ENCODE measurements at regions not wholly inside any gene's neighbourhood (a gene's known extent, or its start where the extent isn't known, plus 50 kb on each side); places are given as distances from the start of the nearest gene placed in this dataset.
"Not testable (repeated sequence)": the region's sequence is repeated elsewhere in the genome, so short reads cannot be mapped to it uniquely, and the experiment has no call there.

DNA sequence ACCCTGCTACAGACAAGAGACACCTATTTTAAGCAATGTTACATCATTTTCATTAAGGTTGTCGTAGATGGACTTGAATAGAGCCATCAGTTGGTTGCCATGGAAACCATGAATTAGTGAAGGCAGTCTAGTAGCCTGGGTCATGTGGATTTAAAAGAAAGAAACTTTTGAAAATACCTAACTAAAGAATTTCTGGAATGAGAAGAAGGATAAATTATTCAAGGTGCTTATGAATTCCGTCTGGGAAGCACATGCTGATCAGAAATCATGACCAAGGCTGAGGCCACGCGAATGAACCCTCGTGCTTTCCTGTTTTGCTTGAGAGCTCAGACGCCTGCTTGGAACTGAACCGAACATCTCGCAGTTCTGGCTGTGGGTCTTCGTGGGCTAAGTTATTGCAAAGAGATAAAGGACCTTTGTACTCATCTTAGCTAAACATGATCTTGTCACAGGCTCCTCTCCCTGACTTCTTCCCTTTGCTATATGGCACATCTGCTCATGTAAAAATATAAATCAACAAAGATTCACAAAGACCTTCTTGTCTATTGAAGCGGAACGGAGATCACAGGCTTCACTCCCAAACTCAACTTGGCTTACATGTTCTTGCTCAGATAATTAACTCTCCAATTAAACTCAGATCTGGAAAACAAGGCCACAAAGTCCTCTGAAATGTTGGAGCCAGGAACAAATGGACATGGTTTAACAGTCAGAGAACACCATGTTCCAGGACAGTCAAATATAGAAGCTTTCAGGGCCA is 140.2 kb downstream of the NUFIP1 start:
- DNase-seq (ENCODE audit: low spot score), result peak; percentile 79

DNA sequence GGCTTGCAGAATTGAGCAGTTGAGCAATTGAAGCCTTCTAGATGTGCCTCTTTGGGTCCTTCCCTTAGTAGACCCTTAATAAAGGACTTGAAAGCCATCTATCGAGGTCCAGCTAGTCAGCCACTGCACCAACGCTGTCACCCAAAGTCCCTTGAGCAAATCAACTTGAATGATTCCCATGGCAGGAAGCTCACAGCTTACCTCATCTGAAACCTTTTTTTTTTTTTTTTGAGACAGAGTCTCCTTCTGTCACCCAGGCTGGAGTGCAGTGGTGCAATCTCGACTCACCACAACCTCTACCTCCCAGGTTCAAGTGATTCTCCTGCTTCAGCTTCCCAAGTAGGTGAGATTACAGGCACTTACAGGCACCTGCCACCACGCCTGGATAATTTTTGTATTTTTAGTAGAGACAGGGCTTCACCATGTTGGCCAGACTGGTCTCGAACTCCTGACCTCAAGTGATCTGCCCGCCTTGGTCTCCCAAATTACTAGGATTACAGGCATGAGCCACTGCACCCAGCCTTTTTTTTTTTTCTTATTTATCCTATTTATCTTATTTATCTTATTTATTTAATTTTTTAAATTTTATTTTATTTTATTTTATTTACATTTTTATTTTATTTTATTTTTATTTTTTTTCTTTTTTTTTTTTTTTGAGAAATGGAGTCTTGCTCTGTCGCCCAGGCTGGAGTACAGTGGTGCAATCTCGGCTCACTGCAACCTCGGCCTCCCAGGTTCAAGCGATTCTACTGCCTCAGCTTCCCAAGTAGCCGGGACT is 143.8 kb downstream of the NUFIP1 start:
- peak; percentile 62 for DNase-seq (ENCODE audit: low spot score)

DNA sequence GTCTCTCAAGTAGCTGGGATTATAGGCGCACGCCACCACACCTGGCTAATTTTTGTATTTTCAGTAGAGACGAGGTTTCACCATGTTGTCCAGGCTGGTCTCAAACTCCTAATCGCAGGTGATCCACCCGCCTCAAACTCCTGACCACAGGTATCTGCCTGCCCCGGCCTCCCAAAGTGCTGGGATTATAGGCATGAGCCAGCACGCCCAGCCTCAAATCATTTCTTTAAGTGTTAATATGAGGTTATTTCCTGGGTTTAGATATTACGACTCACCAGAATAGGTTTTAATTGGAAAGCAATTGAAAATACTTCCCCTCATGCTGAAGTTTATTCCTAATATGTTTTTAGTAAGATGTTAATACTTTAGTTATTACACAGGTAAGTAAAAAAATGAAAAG is 144.5 kb downstream of the NUFIP1 start:
- no peak for DNase-seq (ENCODE audit: low spot score)

DNA sequence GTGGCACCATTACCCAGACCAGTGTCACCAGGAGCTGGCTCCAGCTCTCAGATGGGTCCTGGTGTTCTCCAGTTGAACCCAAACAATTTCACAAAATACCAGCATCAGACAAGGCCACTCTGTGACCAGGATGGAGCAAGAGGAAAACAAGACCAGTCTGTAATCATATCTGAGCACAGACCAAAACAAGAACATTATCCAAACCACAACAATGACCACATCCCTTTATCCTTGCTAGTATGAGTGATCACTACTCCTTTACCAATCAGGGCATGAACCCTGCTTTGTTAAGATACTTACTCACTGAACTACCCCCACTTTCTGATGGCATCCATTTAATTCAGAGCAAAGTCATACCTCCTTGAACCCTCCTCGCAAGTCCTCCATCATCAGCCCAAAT is 145.9 kb downstream of the NUFIP1 start:
- peak; percentile 56 for DNase-seq (ENCODE audit: low spot score)

DNA sequence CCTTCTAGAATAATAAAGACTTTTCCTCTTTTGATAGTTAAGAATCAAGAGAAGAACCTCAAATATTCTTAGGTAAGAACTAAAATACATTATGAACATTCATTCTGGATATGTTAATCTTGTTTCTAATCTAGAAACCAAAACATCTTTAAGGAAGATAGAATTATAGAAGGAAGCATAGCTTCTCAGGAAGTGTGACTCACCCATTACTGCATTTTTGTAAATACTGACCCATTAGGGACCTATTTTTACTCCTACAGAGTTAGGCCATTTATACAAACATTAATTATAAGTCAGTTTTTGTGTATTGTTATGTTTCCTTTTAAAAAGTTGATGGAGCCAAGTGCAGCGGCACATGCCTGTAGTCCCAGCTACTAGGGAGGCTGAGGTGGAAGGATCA is 147.1 kb downstream of the NUFIP1 start:
- peak; percentile 31 for DNase-seq (ENCODE audit: low spot score)

DNA sequence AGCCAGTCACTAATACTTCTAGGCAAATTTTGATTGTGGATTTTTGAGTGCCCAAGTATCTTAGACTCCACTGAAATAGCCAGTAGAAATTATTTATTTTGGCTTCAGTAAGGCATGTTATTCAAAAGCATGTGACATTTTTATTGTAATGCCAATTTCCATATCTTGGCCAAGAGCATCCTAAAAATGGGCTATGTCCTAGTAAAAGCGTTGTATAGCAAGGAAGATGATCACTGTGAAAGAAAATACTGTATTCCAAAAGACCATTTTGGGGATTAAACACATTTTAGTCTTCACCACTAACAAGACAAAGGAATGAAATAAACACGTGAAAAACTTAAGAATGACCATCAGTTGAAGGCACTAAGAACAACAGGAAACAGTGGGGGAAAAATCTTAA is 149.1 kb downstream of the NUFIP1 start:
- no peak for DNase-seq (ENCODE audit: low spot score)

DNA sequence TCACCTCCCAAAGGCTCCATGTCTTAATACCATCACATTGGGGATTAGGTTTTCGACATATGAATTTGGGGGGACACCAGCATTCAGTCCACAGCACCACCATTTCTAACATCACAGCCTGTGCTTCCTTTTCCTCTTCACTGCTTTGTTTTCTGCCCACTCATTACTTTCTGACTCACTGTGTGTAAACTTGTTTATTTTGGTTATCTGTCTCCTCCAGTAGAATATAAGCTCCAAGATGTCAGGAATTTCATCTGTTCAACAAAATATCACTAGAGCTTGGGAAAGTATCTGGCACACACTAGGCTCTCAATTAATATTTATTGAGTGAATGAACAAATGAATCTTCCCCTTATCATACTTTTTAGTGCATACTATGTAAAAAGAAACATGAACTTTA is 152.0 kb downstream of the NUFIP1 start:
- DNase-seq (ENCODE audit: low spot score), result no peak

DNA sequence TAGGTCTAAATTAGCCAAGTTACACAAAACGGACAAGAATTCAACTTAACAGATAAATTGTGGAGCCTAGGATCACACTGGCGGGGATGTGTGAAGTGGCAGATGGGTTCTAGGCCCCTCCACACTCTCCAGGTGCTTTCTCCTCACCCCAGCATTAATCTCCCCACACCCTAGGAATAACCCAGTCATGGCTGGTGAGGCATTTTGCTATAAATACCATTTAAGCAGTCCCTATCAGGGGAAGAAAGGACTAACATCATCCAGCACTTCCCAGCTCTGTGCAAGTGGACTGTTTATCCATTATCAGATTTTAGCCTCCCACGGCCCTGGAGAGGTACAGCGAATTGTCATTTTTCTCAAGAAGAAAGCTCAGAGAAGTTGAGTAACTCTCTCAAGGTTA is 154.9 kb downstream of the NUFIP1 start:
- DNase-seq (ENCODE audit: low spot score), result no peak

DNA sequence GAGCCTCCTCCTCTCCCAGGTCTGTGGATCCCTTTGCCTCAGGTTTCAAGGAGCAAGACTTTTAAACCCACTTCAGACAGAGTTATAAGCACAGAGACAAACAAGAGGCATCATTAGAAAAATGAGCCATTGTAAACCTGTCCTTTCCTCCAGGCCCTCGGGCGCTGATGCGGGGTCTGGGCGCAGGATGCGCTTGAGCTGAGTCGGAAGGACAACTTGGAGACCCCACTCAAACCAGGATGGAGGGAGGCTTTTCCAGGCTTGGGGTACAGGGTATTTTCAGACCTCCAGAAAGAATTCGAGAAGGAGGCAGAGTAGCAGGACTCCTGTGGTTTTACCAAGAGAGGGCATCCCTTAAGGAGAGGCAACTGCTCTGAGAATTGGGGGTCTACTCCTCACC is 155.6 kb downstream of the NUFIP1 start:
- no peak for DNase-seq (ENCODE audit: low spot score)

DNA sequence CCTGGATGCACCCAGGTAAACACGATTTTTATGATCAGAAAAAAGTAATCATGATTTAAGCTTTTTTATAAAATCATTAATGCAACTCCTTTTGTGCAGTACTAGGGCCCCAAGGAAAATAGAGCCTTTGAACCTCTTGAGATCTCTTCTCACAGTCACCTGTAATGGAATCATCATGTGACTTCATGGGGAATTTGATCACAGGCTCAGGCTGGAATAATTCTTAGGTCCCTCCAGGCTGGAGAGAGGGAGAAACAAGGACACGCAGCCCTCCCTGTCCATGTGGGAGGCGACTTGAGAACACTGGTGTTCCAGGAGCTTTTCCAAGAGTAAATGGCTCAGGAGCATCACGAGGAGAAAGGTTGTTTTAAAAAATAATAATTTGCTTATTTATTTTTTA is 156.1 kb downstream of the NUFIP1 start:
- DNase-seq (ENCODE audit: low spot score), result no peak

DNA sequence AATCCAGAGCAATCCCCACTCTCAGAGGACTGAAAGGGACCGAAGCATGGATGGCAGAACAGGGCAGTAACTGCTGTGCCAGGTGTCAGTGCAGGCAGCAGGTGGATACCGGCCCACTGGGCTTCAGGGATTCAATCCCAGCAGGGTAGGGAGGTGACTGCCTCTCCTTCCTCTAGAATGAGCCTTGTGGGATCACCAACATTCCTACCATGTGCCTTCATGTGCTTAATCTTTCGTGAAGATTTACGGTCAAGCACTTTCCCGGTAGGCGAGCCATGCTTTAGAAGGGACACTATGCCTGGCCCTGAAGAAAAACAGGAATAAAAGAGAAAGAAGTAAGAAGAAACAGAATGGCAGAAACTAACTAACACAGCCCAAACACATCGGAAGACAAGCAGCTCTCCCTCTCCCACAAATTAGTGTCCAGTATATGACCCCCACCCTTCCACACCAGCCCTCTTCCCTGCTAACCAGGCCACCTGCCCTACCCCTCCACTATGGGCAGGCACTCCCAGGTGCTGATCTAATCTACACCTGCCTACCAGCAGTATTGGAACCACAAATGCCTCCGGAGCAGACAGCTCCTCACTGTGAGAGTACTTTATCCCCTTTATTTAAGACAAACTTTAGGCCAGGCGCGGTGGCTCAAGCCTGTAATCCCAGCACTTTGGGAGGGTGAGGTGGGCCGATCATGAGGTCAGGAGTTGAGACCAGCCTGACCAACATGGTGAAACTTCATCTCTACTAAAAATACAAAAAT is 162.5 kb downstream of the NUFIP1 start:
- DNase-seq (ENCODE audit: low spot score), result no peak

DNA sequence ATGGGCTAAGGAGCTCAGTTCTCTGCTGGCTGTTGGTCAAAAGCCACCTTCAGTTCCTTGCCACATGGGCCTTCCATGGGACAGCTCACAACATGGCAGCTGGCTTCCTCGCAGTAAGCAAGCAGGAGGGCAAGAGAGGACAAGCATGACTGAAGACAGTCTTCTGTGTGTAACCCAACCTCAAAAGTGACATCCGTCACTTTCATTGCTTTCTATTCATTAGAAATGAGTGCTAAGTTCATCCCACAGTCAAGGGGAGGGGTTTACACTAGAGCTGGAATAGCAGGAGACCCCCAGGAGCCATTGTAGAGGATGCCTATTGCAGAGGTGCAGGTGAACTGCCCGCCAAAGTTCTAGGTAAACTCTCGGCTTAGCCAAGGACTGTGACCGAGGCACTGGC is 163.3 kb downstream of the NUFIP1 start:
- DNase-seq (ENCODE audit: low spot score), result no peak

DNA sequence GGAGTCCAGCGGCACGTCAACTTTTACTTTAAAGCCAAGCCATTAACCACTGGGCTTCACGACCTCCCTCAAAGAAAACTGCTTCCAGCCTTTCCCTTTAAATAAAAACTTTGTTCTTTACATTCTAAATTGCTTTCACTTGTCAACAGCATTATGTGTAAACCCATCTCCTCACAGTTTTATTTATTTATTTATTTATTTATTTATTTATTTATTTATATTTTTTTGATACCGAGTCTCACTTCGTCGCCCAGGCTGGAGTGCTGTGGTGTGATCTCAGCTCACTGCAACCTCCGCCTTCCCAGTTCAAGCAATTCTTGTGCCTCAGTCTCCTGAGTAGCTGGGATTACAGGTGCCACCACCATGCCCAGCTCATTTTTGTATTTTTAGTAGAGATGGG is 165.7 kb downstream of the NUFIP1 start:
- not testable (repeated sequence) for DNase-seq (ENCODE audit: low spot score)

DNA sequence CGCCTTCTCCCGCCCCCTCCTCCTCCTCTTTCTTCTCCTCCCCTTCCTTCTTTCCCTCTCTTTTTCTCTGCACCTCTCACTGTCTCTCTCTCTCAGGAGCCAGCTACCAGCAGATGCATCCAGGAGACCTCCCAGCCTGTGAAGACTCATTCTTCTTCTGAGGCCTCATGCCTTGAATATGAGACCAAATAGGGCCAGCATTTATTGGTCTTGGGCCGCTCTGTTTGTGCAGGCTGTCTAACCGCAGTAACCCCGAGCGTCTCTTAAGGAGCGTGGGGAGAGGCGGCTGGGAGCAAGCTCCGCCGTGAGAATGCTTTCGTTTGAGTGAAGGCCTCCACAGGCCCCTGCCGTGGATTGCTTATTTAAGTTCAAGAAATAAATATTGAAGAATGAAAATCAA is 167.0 kb downstream of the NUFIP1 start:
- DNase-seq (ENCODE audit: low spot score), result no peak

DNA sequence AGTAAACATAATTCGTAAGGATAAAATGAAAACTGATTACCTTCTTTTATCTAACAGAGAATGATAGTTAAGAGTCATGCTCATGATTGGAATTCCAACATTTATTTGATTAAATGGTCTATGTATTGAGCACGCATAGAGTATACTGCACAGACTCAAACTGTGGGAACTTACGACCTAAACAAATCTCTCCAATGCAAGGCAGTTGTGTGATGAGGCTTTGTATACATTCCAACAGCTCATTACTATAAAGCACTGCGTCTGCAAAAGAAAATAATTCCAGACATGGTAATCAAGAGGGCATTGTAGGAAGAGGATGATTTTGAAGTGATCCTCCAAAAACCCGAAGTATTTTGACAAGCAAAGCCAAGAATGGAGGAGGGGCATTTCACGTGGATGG is 169.5 kb downstream of the NUFIP1 start:
- no peak for DNase-seq (ENCODE audit: low spot score)

DNA sequence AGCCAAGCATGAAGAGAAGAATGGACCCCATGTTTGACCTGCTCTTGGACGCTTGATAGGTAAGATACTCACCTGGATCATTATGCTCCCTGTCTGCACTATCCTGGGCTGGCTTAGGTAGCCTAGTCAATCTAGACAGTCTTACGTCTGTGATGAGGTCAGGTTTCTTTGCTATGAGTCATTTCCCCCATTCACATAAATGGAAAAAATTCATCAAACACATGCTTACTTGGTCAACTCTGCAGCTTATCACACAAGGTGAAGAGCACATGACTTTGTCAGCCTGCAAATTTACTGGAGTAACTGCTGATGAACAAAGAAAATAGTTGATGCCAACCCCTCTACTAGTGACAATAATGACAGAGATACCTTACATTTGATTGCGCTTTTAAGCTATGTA is 170.0 kb downstream of the NUFIP1 start:
- peak; percentile 86 for DNase-seq (ENCODE audit: low spot score)

DNA sequence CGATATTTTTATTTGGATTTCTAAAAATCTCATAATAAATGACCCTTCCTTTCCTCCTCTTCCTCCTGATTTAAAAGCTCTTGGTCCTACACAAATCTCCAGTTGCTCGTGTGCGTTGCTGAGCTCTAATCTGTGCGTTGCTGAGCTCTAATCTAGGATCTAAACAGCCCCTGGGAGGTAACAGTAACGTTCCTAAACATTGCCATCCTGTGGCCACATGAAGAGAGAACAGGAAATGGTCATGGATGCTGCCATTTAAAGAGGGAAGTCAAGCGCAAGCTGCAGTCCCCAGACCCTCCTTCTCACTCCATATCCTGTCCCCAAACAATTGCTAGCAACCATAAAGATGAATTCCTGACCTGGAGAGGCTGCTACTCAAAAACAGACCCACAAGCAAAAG is 170.8 kb downstream of the NUFIP1 start:
- peak; percentile 40 for DNase-seq (ENCODE audit: low spot score)

DNA sequence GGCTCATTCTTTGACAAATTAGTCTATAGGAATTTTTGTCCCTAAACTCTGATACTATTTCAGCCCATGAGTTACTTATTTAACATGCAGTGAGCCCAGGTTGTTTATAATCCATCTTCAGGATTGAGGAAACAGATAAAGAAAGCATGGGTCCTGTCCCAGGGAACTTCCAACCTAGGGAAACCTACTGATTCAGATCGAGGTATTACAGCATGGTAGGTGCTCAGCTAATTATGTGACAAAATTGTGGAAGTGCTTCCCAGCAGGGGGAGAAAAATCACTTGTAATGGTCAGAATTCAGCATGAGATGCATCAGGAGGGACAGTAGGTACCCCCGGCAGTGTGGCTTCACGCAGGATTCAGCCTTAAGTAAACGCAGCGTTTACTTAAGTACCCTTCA is 171.3 kb downstream of the NUFIP1 start:
- DNase-seq (ENCODE audit: low spot score), result peak; percentile 27

DNA sequence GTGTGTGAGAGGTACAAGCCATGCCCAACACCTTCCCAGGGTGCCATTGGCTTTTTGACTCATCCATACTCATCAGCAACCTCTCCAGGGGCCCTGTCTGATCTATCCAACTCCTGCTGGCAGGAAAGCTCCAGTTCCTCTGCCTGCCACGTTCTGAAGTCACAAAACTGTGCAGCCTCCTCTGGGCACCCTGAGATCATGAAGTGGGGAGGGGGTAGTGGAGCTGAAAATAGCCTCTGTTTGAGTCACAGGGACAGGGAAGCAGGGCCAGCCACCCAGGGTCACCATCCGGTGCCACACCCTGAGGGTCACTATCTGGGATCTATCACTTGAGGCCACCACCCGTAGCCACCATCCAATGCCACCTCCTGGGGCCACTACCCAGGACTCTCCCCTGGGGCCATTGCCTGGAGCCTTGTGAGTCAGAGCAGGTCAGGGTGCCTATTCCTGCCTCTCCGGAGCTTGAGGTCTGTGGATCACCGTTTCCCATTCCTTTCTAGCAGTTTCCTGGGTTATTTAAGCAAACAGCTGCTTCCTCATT is 172.1 kb downstream of the NUFIP1 start:
- DNase-seq (ENCODE audit: low spot score), result peak; percentile 73

DNA sequence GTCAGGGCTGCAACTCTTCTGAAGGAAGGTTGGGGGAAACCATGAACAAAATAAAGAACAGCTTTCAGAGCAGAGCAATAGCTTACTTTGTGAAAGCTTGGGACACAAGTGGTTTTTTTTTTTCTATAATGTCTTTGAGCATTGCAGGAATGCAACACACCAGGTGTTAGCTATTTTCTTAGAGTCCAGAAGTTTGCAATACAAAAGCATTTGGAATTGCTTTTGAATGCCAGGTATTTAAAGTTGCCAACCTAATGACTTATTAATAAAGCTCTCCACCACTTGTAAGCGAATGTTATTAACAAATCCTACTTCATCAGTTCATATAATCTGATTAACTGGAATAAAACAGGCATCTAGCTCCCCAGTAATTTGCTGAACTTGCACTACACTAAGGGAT is 172.6 kb downstream of the NUFIP1 start:
- DNase-seq (ENCODE audit: low spot score), result no peak

DNA sequence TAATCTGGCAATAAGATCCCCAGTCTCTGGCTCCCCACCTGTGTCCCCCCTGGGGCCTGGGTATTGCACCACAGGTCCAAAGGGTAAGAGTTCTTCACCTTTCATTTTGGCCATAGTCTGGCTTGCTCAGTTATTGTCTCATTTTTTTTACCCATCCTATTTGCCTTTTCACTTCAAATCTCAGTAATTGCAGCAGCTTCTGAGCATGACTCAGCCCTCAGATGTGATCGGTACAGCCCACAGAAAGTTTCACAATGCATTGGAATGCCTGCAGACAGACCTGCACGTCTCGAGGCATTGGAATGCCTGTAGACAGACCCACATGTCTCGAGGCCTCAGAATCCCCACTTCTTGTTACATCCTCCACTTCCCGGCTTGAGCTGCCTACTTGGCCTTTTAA is 173.6 kb downstream of the NUFIP1 start:
- DNase-seq (ENCODE audit: low spot score), result peak; percentile 94

DNA sequence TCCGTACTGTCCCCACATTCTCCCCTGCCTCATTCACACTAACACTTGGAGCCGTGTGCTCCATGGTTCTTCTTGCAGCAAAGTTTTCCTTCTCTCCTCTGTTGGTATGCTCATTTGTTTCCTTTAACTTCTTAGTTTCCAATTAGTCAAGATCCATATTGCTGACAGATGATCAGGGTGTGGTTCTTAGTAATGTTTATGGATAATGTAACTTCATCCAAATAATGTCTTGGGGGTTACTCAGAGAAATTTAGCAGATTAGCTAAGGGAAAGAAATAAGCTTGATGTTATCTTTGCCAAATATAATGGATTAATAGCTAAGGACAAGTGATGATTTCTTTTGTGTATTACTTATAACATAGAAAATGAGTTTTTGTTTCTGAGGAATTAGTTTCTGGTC is 174.4 kb downstream of the NUFIP1 start:
- DNase-seq (ENCODE audit: low spot score), result no peak

DNA sequence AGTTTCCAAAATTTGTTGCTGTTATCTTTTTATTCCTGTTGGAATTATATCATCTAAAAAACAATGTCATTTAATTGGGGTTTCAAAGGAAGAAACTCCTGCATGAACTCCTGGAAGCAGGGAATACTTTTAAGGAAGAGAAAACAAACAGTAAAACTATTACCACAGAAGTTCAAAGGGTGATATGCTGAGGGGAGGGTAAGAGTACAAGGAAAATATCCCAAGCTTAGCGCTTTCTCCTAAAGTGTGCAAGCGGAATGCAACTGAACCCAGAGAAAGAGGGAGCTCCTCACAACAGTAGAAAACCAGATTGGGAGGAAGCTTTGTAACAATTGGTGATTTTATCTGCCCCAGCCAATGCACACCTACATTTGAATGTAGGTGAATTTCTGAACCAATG is 175.1 kb downstream of the NUFIP1 start:
- no peak for DNase-seq (ENCODE audit: low spot score)

Data from kidney tubule cell (primary cell).